Cerebellar nuclear complex (tissue), 1 donor: ENCODE measurements at regions not wholly inside any gene's neighbourhood (a gene's known extent, or its start where the extent isn't known, plus 50 kb on each side); places are given as distances from the start of the nearest gene placed in this dataset.

Source experiments
- DNase-seq, 2 experiments: peaks; one replicate each; lab custom pipeline; 2025; lab: John Stamatoyannopoulos, UW

DNA sequence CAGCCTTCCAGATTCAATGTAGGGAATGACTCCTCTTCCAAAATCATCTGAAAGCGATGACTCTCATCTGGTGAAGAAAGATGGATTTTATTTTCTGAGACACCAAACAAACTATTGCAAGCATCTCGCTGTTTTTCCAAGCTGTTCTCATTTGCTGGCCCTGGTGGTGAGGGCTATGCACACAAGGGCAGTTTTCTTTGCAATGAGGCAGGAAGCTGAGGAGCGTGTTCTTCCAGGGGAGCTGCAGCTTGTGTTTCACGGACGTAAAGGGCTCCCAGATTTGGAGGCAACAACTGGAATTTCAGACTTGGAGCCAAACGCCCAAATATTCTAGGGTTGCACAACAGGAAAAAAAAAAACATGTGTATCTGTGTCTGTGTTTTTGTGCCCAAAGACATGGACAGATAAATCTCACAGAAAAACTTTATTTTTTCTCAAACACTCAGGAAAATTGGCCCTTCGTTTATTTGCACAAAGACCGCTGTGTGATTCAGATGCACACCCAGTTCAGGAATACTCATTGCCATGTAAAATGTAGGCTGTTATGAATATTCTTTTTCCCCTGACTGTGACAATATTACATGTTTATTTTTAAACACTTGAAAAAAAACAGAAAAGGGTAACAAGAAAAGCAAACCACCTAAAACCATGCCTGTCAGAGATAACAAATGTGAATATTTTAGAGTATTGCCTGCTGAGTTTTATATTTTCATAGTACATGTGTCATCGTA lies 151.3 kb downstream of the GAS1 start:
- DNase-seq: no peak

DNA sequence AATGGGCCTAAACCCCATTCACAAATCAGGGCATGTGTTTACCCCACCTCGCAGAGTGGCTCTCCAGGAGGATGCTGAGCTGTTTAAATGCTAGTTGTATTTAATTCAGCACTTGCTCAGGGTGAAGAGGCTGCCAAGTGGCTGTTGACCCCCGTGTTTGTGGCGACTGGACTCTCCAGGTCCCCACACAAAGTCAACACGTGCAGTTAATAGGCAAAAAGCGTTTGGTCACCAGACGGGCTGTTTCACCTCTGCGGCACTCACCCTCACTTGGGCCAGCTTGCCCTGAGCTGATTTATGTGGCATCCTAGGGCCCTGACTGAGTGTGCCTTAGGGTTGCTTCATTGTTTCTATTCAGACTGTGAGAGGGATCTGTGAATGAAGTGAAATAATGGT lies 152.3 kb downstream of the GAS1 start:
- no peak for DNase-seq

DNA sequence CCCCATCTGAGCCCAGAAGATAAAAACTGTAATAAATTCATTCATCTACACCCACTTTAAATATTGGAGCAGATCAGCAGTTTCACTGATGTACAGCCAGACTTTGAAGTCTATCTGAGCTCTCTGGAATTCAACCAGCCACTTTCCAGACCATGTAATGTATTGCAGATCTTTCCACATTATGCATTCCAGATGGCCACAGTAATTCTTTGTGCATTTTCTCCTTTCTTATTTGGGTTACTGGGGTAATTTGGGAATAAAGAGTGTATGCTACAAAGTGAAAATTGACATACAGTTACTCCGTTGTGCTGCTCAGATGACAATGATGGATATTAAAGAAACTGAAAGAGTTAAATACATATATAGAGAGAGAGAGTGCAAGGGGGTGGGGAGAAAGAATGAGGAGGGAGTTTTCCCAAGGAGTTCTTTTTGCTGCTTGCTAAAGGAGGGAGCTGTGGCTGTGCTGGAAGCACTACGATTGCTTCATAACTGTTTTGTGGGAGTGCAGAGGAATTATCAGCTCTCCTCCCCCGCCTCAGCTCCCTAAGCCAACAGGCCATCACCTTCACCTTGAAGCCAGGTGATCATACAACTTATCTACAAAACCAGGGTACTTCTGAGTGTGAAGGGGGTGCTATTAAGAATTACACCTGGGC lies 152.8 kb downstream of the GAS1 start:
- DNase-seq: no peak

DNA sequence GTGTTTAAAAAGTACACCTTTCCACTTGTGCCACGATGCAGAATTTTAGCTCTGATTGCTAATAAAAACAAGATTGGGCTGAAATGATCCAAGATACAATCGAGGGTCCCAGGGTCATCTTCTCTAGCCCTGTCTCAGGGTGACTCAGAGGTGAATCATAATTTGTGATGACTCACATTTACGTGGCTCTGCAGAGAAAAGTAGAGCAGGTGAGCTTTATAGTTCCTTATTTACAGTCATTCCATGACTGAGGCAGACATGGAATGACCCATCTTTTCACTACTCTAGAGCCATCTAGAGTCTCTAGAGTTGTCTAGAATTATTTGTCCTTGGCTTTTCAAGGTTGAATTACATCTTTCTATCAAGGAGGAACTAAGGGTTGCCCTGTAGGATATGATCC lies 155.2 kb downstream of the GAS1 start:
- no peak for DNase-seq

DNA sequence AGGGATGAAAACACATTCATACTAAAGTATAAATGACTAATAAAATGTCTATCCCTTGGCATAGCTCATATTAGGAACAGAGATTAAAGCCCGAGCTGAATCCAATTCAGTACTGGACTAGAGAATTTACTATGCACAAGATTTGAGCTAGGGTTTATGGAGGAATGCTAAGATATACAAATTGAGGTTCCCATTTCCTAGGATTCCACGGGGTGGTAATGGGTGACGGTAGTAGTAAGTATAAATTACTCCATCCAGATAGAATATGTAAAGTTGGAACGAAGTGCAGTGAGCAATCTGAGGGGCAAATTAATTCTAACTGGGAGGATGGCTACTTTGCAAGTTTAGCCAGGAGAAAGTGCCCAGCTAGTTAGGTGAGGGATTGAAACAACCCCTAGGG lies 156.5 kb downstream of the GAS1 start:
- no peak for DNase-seq

DNA sequence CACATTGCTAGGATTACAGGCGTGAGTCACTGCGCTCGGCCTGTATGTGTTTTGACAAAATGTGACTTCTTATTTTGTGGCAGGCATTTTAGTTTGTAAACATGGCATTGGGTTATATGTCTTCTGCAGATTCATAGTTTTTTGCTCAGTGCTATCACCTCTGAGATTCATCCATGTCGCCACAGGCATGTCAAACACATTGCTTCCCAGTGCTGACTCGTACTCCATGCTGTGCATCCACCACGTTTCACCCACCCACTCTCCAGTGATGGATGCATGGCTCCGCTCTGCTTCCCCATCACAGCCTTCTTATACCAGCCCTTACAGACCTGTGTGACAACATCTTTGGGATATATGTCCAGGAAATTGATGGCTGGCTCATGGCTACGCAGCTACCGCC lies 158.8 kb downstream of the GAS1 start:
- no peak for DNase-seq

DNA sequence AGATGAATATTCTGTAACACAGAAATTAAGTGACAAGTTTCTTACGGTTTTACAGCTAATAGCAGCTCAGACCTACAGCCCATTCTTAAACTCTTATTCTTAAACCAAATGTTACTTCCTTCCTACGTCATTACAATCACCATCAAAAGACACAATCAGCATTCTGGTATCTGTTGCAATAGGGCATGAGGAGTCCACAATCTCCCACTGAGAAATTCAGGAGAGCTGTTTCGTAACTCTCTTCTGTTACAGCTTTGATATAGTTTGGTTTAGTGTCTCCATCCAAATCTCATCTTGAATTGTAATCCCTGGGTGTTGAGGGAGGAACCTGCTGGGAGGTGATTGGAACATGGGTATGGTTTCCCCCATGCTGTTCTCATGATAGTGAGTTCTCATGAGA lies 163.4 kb downstream of the GAS1 start:
- no peak for DNase-seq

DNA sequence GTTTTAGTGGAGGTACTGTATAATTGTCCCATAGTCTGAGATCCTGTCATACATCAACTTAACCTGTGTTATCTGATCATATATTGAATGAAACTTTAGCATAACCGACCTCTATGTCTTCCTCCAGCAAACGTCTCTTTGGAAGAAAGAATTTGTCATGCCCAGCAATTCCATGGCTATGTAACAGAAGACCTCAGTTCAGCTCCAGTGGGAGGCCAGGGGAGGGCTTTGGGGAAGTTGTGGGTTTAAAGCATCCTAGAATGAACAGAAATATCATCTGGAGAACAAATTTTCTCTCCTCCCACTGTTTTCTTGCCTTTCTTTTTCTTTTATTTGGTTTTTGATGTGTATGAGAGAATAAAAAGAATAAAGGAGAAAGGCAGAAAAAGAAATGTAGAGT lies 164.5 kb downstream of the GAS1 start:
- DNase-seq: no peak

DNA sequence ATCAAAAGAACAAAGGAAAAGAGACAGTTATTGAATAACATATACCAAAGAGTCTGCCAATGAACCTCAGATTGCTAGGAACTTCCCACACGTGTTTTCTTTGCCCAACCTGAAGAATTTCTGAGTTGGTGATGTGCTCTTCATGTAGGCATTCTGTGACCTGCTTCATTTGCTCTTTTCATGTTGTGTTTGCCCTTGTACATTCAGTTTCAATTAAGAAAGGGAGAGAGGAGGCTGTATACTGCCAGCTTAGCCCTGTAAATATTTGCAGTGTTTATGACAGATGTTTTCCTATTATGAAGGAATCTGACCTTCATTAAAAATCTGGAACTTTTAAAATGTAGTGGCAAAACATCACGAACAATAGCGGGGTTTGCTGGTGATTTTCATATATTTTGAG lies 168.5 kb downstream of the GAS1 start:
- DNase-seq: no peak

DNA sequence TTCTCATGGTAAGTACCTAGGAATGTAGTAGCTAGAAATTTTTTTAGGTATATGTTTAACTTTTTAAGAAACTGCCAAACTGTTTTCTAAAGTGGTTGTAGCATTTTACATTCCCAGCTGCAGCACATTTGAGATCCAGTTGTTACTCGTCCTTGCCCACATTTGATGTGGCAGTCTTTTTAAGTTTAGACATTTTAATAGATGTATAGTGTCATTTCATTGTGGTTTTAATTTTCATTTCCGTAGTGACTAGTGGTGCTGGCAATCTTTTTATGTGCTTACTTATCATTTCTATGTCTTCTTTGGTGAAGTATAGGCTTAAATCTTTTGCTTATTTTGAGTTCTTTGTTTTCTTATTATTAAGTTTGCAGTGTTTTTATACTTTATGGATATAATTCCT lies 171.6 kb downstream of the GAS1 start:
- no peak for DNase-seq

DNA sequence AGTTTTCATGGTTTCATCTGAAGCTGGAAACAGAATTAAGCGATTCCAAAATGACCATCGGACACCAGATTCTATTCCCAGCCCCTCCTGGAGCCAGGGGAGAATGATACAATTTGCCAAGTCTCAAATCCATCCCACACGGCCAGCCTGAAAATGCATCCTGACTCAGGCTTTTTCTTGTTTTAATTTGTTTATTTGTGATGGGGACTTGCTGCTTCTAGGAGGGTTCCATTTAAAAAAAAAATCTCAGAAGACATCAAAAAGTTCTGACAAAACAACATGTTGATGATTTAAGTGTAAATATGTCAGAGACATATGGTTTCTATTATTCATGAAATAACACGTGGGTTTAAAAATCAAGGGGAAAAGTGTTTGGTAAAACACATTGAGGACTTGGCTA lies 173.2 kb downstream of the GAS1 start:
- no peak for DNase-seq

DNA sequence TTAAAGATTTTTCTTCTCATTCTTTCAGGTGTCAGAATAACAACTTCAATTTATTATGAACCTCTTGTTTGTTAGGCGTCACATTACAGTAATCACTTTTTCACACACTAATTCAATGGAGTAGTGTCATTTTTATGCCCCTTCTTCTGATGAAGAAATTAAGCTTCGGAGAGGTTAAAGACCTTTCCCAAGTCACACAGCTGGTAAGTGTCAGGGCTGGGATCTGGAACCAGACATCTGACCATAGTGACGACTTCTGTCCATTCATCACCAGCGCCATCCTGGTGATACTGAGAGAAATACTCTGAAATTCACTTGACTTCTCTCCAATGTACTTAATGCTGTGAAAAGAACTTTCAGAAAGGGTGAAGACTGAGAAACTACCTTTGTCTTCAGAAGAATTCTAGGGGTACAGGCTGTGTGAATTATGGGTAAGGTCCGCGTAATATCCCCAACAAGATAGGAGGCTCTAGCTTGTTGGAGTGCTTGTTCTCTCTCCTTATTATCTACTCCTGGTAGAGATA lies 173.8 kb downstream of the GAS1 start:
- no peak for DNase-seq

DNA sequence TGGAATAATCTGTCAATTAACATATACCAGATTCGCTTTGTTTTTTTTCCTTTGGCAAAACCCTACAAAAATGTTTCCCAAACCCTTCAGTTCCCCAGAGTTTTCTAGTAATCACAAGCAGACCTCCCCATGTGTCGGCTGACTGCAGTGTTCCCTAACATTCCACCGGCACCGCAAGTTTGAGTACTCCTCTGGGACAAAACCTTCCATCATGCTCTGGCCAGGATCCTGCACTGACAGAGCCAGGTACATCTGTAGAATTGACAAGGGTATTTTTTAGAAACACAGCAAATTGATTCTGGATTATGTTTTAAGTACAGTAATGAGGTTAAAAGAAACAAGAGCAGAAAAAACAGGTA lies 174.7 kb downstream of the GAS1 start:
- DNase-seq: no peak

DNA sequence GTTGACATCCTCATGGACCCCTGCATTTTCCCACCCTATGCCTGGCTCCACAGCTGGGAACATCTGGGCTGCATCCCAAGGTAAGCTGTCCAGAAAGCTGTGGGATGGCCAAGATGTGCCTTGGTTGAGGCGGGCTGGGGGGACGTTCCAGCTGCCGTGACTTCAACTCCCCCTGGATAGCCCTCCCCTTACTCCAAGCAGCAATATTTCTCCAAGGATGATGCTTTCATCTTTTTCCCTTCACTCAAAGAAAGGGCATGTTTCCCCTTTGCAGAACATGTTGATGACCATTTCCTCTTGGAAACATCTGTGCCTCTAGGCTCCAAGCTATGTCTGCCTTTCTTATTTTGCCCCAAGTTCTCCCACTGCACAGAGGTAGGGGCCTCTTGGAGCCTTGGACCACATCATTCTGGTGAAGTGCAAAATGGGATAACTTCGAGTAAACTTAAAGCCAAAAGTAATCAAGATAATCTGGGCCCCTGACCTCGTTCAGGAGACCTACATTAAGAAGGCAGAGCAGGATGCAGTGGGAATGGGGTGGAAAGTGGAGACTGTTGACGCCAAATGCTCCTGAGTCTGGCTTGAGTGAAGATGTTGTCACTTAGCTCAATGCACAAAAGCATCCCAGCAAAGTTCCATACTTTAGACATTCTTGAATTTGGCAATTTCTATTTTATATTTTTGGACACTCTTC lies 175.2 kb downstream of the GAS1 start:
- no peak for DNase-seq

DNA sequence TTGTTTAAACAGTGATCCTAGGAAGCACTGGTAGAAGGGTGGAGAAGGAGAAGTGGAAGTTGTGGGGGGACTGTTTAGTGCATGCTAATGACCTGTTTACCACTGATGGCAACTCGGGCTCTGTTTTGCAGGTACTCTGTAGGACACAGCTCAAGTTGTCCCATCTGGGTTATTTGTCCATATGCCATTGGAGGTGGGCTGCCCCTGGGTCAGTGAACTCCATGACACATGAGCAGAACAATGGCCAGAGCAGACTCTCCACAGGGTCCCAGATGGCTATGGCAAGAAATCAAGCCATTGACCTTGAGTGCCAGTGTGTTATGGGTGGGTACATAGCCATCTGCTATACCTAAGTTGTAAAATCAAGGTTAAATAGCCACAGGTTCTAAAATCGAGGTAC lies 175.9 kb downstream of the GAS1 start:
- no peak for DNase-seq

DNA sequence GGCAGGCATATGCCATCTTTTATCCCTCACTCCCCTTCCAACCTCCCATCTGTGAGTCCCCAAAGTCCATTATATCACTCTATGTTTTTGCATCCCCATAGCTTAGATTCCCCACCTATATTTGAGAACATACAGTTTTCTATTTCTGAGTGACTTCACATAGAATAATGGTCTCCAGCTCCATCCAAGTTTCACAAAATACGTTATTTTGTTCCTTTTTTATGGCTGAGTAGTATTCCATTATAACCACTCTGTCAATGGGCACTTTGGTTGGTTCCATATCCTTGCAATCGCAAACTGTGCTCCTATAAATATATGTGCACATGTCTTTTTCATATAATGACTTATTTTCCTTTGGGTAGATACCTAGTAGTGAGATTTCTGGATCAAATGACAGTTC lies 178.6 kb downstream of the GAS1 start:
- no peak for DNase-seq

DNA sequence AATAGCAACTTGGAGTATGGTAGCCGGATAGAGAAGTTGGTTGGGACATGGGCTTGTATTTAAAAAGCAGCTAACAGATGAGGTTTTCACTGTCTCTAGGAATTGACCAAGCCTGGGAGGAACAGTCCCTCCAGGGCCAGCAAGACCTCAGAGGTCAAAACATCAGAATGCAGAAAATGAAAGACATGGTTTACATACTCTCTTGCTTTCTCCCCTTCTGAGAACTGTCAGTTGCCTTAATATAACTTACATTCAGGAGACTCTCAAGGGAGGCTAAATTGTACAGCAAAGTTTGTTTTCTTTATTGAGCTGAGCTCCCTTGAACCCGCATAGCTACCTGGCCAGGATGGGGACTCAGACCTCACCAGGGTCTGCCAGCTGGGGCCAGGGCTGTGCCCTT lies 179.3 kb downstream of the GAS1 start:
- no peak for DNase-seq

DNA sequence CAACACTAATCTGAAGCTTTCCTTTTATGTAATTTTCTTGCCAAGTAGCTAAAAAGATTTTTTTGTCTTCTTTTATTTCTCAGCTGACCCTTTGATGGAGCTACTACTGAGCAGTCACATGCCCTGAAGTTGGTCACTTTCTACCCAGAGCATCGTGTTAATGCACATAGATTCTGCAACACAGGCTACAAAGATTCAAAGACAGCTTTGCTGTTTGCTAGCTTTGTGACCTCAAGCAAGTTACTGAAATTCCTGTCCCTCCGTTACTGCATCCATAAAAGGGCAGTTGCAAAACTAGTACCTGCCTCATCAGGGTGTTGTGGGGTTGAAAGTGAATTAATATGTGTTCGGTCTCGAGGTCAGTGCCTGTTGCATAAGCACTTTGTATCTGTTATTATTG lies 179.9 kb downstream of the GAS1 start:
- DNase-seq: no peak

DNA sequence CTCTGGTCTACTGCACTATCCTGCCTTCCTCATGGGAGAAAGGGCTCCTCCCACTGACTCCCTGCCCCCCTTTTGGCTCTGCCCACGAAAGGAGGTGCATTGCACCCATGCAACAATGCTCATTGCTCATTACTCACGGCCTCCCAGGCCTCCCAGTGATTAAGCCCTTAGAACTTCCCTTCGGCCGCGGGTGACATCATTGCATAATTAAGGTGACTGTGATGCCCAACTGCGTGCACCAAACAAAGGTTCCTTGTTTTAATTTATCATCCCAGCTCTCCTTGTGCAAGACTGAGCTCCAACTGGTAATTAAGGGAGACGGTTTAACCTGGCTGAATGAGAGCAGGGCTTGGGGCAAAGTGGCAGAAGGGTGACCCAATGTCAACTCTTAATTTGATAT lies 180.4 kb downstream of the GAS1 start:
- no peak for DNase-seq

DNA sequence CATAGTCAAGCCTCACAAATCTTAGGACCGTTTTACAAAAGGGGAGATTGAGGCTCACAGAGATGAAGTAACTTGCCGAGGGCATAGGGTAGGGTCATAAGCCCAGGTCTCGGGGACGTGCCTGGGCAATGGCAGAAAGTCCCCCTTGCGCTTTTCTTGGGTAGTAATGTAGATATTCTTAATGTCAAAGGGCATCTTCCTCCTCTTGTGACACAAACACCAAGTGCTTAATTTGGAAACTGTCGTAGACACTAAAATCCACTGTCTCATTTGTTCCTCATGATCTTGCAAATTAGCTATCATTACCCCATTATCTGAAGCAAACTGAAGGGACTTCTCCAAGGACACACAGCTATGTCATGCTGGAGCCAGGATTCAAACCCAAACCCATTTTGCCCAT lies 180.8 kb downstream of the GAS1 start:
- DNase-seq: no peak

DNA sequence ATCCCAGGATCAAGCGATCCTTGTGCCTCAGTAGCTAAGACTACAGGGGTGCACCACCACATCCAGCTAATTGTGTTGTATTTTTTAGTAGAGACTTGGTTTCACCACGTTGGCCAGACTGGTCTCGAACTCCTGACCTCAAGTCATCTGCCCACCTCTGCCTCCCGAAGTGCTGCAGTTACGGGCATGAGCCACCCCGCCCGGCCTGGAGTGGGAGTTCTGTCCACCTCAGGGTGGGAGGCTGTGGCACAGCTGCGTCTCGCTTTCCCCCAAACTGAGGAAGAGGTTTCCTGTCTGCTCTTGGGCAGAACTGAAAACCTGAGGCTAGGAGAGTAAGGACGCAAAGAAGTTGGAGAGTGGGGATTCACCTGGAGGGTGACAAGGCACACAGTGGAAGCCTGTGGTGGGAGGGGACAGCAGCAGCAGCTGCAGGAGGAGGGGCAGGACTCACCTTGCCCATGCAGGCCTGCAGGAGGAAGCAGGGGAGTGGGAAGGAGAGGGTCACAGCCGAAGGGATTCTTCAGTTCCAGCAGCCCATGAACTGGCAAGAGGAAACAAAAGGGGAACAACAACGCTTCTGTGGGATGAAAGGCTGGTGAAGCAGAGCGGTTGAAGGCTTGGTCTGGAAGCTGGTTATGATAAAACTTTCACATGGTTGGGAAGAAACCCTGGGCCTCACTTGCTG lies 181.4 kb downstream of the GAS1 start:
- no peak for DNase-seq

DNA sequence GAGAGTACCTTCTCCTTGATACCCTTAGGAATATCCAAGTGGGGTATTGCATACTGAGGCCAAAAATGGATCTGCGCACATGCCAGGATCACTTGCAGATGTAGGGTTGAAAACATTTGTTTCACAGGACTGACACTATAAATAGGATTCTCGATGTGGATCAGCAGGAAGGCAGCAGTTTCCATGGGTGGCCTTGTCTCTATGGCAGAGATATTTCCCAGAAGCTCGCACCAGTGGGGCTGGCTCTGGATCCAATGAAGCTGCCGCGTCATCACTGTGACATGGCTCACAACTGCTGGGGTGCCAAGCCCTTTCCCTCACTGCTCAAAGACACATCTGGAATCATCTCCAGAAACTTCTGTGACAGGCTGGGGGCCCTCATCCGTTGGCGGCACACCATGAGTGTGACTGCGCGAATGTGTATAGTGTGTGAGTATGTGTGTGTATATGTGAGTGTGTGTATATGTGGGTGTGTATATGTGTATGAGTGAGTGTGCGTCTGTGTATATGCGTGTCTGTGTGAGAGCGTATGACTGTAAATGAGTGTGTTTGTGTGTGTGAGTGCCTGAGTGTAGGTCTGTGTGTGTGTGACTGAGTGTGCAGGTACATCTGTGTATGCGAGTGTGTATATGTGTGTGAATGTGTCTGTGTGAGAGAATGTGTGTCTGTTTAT lies 182.5 kb downstream of the GAS1 start:
- no peak for DNase-seq
